ENCODE measurements at regions not wholly inside any gene's neighbourhood (a gene's known extent, or its start where the extent isn't known, plus 50 kb on each side); places are given as distances from the start of the nearest gene placed in this dataset.

- intact Hi-C loops (cut with micrococcal nuclease) (no loop called here), in situ Hi-C loops (cut with MboI) (no loop called here)
- no peak for ATAC-seq
- H3K36me3 ChIP-seq (ENCODE audit: control insufficient read depth, insufficient read depth, low read length), result no peaks in the 10 kb centered on the region
- no peaks in the 10 kb centered on the region for H3K9me3 ChIP-seq (replicated peaks; ENCODE audit: control insufficient read depth, insufficient read depth, low read depth, low read length)
- no peak overlapping the region for H3K4me3 ChIP-seq
- CTCF ChIA-PET (ENCODE audit: low intra/inter-chr PET ratio), result no interaction called here
- 88% methylated on average over 4 of the region's 4 CpGs for WGBS (ENCODE audit: insufficient coverage, low coverage, missing lambda C conversion rate)
- FAIRE-seq, result no peak
- H3K9ac ChIP-seq (ENCODE audit: insufficient read depth in 1 of 2, low read depth in 2 of 2, low read length in 2 of 2), result no peak overlapping the region
- H3K4me2 ChIP-seq (ENCODE audit: insufficient read depth, low read length), result no peak overlapping the region
- 0 out of 2 replicates have a peak overlapping the region, but pooled peaks have one; percentile 18 for H2AFZ ChIP-seq (ENCODE audit: low read depth, low read length)
- H4K20me1 ChIP-seq (replicated peaks; ENCODE audit: control insufficient read depth, insufficient read depth, low read length), result no peaks in the 10 kb centered on the region
- H3K9me1 ChIP-seq (ENCODE audit: control insufficient read depth, insufficient read depth, low read length), result no peaks in the 10 kb centered on the region
- BruUV-seq (replicated peaks), result no TSS peak
- no peaks in the 10 kb centered on the region for H3K27me3 ChIP-seq (ENCODE audit: control insufficient read depth in 2 of 2, insufficient read depth in 2 of 2, low read length in 2 of 2)
- no peaks in the 10 kb centered on the region; a peak in 1 of 5 replicates for H3K4me1 ChIP-seq (replicated peaks in 1 of 2; ENCODE audit: control insufficient read depth in 2 of 2, insufficient read depth in 2 of 2, low read length in 2 of 2)
- no peak for DNase-seq (ENCODE audit: extremely low read depth in 1 of 4, low spot score in 3 of 4)
- no peaks in the 10 kb centered on the region for H3K79me2 ChIP-seq (ENCODE audit: control insufficient read depth, insufficient read depth, low read length)
- POLR2A ChIA-PET, result interaction anchor here (0.5 kb wide), 1 partner anchor 362 kb away, joined by 3 read pairs; no protein-coding TSS in a partner anchor
- no peak overlapping the region for H3K27ac ChIP-seq (ENCODE audit: extremely low read depth, low read depth, low read length)
- TF ChIP-seq CEBPG (CRISPR knock-in tag; IDR thresholded peaks at IDR 0.05) (no peak), CEBPG (tag; conservative IDR thresholded peaks at IDR 0.05 in 1 of 2, IDR thresholded peaks at IDR 0.05 in 1 of 2) (peak; percentile 59 to 89), CHD2 (IDR thresholded peaks at IDR 0.05; ENCODE audit: low read depth, low read length) (no peak), ZNF280A (IDR thresholded peaks at IDR 0.05; ENCODE audit: low read depth, partially characterized antibody) (no peak), CREB1 (IDR thresholded peaks at IDR 0.05) (no peak), CREB1 (CRISPR knock-in tag; IDR thresholded peaks at IDR 0.05) (no peak), DMBX1 (CRISPR knock-in tag; IDR thresholded peaks at IDR 0.05; ENCODE audit: borderline replicate concordance) (no peak), BCL6 (CRISPR knock-in tag; IDR thresholded peaks at IDR 0.05) (no peak), MYNN (IDR thresholded peaks at IDR 0.05) (no peak), MYNN (CRISPR knock-in tag; IDR thresholded peaks at IDR 0.05) (no peak), HIVEP1 (CRISPR knock-in tag; IDR thresholded peaks at IDR 0.05) (no peak), NFRKB (IDR thresholded peaks at IDR 0.05; ENCODE audit: low read depth) (no peak), DPF2 (IDR thresholded peaks at IDR 0.05) (no peak), CEBPB (tag; IDR thresholded peaks at IDR 0.05) (peak; percentile 90), ADNP (tag; IDR thresholded peaks at IDR 0.05) (no peak), ZKSCAN1 (IDR thresholded peaks at IDR 0.05; ENCODE audit: low read depth, low read length) (no peak), XRCC4 (IDR thresholded peaks at IDR 0.05; ENCODE audit: extremely low read depth, insufficient read depth, insufficient read length) (no peak)
- TF ChIP-seq, protein P1, sequence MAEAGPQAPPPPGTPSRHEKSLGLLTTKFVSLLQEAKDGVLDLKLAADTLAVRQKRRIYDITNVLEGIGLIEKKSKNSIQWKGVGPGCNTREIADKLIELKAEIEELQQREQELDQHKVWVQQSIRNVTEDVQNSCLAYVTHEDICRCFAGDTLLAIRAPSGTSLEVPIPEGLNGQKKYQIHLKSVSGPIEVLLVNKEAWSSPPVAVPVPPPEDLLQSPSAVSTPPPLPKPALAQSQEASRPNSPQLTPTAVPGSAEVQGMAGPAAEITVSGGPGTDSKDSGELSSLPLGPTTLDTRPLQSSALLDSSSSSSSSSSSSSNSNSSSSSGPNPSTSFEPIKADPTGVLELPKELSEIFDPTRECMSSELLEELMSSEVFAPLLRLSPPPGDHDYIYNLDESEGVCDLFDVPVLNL (CRISPR knock-in tag; IDR thresholded peaks at IDR 0.05; ENCODE audit: low read depth), result no peak
- TF ChIP-seq, protein P2, sequence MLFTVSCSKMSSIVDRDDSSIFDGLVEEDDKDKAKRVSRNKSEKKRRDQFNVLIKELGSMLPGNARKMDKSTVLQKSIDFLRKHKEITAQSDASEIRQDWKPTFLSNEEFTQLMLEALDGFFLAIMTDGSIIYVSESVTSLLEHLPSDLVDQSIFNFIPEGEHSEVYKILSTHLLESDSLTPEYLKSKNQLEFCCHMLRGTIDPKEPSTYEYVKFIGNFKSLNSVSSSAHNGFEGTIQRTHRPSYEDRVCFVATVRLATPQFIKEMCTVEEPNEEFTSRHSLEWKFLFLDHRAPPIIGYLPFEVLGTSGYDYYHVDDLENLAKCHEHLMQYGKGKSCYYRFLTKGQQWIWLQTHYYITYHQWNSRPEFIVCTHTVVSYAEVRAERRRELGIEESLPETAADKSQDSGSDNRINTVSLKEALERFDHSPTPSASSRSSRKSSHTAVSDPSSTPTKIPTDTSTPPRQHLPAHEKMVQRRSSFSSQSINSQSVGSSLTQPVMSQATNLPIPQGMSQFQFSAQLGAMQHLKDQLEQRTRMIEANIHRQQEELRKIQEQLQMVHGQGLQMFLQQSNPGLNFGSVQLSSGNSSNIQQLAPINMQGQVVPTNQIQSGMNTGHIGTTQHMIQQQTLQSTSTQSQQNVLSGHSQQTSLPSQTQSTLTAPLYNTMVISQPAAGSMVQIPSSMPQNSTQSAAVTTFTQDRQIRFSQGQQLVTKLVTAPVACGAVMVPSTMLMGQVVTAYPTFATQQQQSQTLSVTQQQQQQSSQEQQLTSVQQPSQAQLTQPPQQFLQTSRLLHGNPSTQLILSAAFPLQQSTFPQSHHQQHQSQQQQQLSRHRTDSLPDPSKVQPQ (CRISPR knock-in tag; IDR thresholded peaks at IDR 0.05; ENCODE audit: borderline replicate concordance), result no peak
- TF ChIP-seq, protein P3, sequence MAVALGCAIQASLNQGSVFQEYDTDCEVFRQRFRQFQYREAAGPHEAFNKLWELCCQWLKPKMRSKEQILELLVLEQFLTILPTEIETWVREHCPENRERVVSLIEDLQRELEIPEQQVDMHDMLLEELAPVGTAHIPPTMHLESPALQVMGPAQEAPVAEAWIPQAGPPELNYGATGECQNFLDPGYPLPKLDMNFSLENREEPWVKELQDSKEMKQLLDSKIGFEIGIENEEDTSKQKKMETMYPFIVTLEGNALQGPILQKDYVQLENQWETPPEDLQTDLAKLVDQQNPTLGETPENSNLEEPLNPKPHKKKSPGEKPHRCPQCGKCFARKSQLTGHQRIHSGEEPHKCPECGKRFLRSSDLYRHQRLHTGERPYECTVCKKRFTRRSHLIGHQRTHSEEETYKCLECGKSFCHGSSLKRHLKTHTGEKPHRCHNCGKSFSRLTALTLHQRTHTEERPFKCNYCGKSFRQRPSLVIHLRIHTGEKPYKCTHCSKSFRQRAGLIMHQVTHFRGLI (CRISPR knock-in tag; IDR thresholded peaks at IDR 0.05), result no peak
Measured at GRCh38 chr3:152626226-152626625, 208.7 kb upstream of the P2RY1 start.

Measured in K562 (cell line).